Esophagus squamous epithelium (tissue), 4 donors: ENCODE measurements at regions not wholly inside any gene's neighbourhood (a gene's known extent, or its start where the extent isn't known, plus 50 kb on each side); places are given as distances from the start of the nearest gene placed in this dataset.

Source experiments
- POLR2A ChIP-seq, 4 donors: fragments of 450-650 bp; IDR thresholded peaks; one replicate each; pipeline ENCODE4 v1.6.1; 2017; ENCODE audit warnings: antibody characterized with exemption in 4 of 4, mild to moderate bottlenecking in 4 of 4, moderate library complexity in 3 of 4
- TF ChIP-seq, protein P1 (sequence below), 6 experiments: fragments of 450-650 bp in 4 of 6; fragments of 200-600 bp in 2 of 6; sonication (generic) in 2 of 6; IDR thresholded peaks; one replicate each; pipeline ENCODE4 v1.5.1; 2016 to 2019; ENCODE audit warnings: antibody characterized with exemption in 6 of 6, mild to moderate bottlenecking in 4 of 6, moderate library complexity in 4 of 6

- TF ChIP-seq, protein P1, sequence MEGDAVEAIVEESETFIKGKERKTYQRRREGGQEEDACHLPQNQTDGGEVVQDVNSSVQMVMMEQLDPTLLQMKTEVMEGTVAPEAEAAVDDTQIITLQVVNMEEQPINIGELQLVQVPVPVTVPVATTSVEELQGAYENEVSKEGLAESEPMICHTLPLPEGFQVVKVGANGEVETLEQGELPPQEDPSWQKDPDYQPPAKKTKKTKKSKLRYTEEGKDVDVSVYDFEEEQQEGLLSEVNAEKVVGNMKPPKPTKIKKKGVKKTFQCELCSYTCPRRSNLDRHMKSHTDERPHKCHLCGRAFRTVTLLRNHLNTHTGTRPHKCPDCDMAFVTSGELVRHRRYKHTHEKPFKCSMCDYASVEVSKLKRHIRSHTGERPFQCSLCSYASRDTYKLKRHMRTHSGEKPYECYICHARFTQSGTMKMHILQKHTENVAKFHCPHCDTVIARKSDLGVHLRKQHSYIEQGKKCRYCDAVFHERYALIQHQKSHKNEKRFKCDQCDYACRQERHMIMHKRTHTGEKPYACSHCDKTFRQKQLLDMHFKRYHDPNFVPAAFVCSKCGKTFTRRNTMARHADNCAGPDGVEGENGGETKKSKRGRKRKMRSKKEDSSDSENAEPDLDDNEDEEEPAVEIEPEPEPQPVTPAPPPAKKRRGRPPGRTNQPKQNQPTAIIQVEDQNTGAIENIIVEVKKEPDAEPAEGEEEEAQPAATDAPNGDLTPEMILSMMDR (IDR thresholded peaks at IDR 0.05), result no peak
- no peak for TF ChIP-seq POLR2A (IDR thresholded peaks at IDR 0.05)
Measured at GRCh38 chr9:1916095-1916494, 99.1 kb upstream of the SMARCA2 start.
